EH (cell line): ENCODE measurements at regions not wholly inside any gene's neighbourhood (a gene's known extent, or its start where the extent isn't known, plus 50 kb on each side); places are given as distances from the start of the nearest gene placed in this dataset.
"Not testable (repeated sequence)": the region's sequence is repeated elsewhere in the genome, so short reads cannot be mapped to it uniquely, and the experiment has no call there.

Experiments
- DNase-seq: peaks from one replicate; pipeline ENCODE4 v3.0.0-alpha.2; 2015; ENCODE audit warnings: low read depth

DNA sequence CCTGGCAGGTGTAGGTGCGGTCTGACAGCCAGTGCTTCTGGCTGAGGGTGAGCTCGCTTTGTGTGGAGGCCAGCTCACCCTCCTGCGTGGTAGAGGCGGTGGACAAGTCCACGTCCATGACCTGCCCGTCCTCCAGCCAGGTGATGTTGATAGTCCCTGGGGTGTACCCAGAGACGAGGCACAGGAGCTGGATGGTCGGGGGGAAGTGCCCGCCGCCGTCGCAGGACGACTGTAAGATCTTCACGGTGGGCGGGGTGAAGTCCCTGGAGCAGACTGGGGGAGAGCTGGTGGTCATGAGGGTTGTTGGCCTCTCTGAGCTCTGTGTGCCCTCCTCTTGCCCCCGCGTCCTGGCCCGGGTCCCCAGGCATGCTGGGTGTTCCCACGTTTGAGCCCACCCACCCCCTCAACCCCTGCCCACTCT is 74.6 kb downstream of the TMEM121 start:
- no peak for DNase-seq

DNA sequence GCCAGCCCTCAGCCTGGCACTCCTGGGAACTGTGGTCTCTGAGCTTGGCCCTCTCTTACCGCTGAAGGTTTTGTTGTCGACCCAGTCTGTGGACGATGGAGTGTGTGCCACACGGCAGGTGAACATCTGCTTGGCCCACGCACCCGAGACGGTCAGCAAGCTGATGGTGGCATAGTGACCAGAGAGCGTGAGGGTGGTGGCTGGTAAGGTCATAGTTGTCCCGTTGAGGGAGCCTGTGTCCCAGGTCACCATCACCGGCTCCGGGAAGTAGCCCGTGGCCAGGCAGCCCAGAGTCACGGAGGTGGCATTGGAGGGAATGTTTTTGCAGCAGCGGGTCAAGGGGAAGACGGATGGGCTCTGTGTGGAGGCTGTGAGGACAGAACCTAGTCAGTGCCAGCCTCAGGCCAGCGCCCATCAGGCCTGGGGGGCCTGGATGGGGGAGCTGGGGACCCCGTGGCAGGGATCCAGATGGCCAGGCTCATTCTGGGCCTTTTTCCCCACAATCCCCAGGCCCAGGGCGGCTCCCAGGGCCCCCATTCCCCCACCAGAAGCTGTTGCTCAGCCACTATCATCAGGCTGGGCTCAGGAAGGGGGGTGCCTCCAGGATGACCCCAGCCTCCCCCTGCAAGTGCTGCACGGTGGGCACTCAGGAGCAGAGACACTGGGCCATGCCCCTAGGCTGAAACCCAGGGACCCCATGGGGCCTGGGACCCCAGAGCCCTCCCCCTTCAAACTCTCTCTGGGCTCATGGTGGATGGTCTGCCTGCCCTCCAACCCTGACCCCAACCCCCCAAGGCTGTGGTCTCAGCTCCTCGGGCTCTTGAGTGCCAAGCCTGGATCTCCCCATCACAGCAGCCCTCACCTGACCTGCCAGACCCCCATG is 75.2 kb downstream of the TMEM121 start:
- no peak for DNase-seq

DNA sequence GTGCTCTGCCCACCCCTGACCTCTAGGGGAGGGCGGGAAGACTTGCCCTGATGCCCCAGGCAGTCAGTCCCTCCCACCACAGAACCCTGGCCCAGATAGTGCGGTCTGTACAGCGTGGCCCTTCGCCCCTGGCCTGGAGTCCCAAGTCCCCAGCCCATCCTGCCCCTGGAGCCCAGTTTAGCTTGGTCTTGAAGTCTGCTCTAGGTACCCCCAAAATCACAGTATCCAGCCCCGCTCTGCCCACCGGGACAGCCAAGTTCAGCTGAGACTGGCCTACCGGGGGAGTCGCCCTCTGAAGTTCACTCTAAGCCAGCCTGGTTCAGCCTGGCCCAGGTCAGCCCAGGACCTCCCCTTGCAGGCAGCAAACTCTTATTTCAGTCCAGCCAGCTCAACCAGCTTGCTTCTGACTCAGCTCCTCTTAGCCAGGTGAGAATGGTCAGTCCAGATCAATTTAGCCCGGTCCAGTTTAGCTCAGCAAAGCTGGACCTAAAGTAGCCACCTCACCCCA is 75.9 kb downstream of the TMEM121 start:
- DNase-seq: no peak

DNA sequence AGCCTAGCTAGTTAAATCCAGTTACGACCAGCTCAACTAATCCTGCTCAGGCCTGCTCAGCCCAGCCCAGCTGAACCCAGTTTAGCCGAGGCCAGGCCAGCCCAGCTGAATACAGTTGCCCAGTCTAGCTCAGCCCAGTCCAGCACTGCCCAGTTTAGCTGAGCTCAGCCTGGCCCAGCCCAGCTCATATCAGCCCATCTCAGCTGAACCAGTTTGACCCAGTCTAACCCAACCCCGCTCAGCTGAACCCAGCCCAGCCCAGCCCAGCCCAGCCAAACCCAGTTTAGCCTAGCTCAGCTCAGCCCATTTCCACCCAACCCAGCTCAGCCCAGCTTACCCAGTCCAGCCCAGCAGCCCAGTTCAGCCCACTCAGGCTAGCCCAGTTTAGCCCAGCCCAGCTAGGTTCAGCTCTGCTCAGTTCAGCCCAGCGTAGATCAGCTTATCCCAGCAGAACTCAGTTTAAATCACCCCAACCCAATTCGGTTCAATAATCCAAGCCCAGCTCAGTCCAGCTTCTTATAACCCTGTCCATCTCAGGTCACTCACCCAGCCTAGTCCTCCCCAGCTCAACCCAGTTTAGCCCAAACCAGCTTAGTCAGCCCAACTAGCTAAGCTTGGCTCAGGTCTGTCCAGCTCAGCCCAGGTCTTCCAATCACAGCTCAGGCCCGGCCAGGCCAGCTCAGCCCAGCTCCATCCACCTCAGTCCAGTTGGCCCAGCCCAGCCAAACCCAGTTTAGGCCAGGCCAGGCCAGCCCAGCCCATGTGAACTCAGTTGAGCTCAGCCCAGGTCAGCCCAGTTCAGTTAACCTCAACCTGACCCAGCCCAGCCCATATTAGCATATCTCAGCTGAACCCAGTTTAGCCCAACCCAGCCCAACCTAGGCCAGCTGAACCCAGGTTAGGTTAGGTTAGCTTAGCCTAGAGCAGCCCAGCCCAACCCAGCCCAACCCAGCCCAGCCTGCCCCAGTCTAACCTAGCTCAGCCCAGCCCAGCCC is 76.7 kb downstream of the TMEM121 start:
- DNase-seq: no peak

DNA sequence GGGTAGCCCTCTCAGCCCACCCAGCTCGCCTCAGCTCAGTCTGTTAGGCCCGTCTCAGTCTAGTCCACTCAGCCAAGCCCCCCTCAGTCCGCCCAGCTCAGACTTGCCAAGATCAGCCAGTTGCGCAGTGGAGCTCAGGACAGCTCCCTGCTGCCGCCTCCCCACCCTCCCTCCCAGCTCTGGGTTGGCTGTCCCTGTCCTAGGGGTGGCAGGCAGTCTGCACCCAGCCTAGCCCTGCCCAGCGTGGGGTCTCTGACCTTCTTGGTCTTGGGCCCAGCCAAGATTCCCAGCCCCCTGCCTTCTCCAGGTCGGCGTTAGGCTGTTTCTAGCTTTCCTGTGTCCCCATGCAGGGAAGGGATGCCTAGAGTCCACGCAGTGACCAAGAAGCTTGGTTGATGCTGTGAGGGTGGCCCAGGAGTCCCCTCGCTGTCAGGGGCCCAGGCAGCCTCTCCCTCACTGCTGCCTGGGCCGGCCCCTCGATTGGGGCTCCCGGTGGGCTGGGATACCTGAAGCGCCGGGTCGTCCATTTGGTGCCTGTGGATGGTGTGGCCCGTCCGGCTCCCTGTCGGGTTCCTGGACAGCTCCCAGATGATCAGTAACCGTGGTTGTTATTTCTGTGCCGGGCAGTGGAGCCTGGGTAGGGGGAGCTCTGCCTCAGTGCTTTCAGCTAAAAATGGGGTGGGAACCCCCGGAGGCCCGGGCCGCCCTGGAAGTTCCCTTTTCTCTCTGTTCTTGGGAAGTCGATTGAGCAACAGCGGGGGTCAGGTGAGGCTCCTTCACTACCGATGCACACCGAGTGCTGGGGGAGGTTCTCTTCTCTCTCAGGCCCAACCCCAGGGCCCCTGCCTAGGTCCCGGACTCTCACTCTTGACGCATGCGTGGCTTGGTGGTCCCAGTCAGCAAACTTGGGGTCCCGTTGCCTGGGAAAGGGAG is 78.4 kb downstream of the TMEM121 start:
- DNase-seq: not testable (repeated sequence)

DNA sequence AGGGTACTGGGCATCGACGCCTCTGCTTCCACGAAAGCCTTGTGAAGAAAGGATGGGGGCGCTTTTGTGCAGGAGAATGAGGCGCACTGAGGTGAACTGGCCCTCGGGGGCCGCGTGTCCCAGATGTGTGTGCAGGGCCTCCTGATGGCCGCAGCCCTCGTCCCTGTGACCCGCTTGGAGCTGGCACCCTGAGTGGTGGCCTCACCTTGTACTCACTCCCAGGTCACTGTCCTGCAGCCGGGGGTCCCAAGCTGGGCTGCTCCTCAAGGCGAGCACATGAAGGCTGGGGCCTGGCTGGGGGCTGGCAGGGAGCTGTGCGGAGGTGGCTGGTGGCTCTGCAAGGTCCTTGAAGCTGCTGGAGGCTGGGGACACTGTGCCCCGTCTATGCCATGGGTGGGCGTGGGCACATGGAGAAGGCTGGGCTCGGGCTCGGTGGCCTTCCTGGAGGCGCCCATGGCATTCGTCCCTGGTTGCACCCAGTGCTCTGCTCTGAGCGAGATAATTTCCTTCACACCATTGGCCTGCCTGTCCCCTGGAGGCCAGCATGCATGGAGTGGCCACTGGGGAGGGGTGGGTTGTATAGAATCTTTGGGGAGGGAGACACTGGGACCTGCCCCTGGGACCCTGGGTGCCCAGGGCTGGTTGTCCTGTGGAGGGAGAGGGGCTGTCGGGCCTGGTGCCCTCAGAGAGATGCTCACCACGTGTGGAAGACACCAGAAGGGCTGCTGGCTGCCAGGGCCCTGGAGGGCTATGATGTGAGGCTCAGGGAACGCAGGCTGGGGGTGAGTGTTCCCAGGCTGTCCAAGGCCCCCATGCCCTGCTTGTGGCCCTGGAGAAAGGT is 79.3 kb downstream of the TMEM121 start:
- no peak for DNase-seq

DNA sequence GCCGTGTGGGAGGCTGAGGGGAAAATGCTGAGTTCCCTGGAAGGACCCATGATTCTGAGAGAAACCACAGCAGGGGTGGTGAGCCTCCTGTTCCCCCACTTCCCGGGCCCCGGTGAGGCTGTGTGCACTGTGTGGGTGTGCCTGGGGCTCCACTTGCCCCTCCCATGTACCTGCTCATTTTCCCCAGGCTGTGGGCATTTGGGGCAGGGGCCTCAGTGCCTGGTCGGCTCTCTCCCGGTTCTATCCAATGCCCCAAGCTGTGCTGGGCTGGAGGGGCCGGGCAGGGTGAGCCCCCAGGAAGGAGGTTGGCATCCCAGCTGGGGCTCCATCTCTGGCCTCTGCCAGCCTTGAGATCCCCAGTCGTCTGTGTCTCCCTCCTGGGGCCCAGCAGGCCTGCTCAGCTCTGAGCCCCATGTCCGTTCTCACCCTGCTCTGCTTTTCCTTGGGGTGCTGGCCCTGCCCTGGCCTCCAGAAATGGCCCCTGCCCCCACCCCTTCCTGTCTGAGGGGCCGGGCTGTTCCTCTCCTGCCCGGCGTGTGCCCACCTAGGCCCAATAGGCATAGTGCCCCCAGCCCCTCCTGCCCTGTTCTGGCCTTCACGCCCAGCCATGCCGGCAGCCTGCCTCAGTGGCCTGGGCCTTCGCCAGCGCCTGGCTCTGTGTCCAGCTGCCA is 80.1 kb downstream of the TMEM121 start:
- not testable (repeated sequence) for DNase-seq

DNA sequence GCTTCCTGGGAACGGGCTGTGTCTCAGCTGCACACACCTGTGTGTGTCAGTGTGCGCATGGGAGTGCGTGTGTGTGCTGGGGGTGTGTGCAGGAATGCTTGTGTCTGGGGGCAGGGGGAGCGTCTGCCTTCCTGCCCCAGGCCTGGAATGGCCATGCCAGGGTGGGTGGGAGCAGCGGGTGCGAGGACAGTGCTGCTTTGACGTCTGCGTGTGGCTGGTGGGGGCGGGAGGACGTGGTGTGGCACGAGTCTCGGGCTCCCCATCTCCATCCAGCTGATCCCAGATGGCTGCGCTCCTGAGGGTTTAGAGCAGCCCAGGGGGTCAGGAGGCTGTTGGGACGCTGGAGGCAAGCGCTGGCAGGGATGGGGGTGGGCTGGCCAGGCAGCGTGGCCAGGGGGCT is 80.6 kb downstream of the TMEM121 start:
- DNase-seq: not testable (repeated sequence)

DNA sequence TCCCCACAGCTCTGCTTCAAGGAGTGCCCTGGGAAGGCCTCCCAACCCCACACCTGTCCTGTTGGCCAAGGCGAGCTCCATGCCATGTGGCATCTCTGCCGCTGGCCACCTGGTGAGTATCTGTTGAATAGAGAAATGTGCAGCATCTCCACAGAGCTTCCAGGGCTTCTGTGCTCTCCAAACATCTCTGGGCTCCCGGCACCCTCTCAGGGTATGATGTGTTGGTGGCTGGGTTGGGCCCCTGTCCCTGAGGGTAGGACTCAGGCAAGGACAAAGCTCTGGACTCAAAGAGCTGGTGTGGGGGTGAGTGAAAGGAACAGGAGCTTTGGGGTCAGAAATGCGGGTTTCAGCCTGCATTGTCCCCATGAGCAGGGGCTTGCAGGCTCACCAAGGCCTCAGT is 88.6 kb downstream of the TMEM121 start:
- not testable (repeated sequence) for DNase-seq

DNA sequence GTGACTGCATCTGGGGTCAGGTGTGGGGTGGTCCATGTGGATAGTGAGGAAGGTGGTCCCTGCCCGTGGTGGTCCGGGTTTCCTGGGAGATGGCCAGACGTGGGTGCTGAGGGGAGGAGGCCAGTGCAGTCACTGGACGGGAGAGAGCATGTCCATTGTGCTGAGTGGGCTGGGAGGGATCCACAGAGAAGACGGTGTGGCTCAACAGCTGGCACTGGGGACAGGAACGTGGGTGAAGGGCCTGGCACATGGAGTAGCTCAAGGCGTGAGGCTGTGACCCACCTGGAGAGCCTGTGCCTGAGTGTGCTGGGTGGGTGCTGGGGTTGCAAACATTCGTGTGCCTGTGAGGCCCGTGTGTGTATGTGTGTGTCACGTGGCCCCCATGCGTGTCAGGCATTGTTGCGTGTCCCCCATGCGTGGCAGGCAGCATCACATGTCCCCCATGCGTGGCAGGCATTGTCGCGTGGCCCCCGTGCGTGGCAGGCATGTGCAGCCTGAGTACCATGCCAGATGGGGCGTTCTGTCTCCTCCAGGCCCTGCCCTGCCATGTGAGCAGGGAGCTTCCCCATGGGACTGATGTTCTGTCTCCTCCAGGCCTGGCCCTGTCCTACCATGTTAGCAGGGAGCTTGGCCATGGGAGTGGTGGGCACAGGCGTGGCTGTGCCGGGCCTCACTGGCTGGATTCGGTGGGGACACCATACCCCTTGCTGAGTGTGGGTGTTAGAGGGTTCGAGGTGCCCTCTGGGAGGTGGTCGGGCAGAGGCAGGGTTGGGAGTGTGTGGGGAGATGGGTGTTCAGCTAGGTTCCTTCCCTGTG is 89.8 kb downstream of the TMEM121 start:
- not testable (repeated sequence) for DNase-seq

DNA sequence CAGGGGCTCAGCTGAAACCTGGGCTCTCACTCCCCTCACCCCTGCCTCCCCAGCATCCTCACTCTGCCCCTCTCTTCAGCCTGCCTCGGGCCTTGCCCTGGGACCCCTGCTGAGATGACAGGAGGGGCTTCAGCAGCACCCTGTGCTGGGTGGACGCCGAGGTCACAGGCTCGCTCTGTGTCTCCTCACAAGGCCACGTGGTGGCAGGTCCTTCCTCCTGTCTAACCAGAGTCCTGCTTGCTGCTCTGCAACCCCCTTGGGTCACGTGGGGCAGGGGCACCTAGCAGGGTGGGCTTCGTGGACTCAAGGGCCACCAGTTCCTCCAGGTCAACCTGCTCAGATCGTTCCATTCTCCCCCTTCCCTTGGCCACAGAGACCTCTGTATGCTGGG is 90.4 kb downstream of the TMEM121 start:
- DNase-seq: no peak

DNA sequence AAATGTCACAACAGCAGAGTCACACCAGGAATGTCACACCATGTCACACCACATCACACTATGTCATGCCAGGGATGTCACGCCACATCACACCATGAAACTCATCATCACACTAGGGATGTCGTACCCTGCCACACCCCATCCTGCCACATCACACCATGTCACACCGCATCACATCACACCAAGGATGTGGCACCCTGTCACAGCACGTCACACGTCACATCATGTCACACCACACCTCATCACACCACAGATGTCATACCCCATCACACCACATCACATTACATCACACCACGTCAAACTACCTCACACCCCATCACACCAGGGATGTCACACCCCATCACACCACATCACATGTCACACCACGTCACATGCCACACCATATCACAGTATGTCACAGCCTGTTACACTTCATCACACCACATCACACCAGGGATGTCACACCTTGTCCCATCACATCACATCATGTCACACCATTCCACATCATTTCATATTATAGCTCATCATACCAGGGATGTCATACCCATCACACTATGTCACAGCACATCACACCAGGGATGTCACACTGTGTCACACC is 90.9 kb downstream of the TMEM121 start:
- DNase-seq: no peak

DNA sequence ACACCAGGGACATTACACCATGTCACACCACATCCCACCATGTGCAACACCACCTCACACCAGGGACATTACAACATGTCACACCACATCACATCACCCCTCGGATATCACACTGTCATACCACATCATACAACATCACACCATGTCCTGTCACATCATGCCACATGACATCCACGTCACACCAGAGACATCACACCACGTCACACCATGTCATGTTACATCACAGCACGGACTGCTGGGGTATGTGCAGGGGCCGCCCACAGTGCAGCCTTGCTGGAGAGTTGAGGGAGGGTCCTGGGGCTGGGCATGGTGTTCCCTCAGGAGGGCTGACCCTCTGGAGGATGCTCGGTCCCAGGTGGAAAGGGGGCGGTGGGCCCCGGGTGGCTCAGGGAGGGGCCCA is 91.4 kb downstream of the TMEM121 start:
- DNase-seq: not testable (repeated sequence)

DNA sequence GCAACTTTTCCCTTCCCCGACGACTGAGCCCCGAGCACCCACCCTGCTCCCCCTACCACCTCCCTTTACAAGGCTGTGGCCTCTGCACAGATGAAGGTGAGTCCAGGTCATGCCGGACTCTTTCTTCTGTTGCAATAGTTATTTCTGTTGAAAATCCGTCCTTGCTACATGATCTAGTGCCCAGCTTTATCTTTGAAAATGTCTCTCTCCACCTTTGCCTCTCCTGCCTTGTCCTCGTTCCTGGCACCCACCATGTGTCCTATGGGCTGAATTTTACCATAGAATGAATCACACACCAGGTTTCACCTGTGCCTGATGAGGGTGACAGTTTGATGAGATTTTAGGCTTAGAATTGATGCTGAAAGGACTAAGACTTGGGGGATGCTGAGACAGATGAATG is 92.9 kb downstream of the TMEM121 start:
- DNase-seq: not testable (repeated sequence)

DNA sequence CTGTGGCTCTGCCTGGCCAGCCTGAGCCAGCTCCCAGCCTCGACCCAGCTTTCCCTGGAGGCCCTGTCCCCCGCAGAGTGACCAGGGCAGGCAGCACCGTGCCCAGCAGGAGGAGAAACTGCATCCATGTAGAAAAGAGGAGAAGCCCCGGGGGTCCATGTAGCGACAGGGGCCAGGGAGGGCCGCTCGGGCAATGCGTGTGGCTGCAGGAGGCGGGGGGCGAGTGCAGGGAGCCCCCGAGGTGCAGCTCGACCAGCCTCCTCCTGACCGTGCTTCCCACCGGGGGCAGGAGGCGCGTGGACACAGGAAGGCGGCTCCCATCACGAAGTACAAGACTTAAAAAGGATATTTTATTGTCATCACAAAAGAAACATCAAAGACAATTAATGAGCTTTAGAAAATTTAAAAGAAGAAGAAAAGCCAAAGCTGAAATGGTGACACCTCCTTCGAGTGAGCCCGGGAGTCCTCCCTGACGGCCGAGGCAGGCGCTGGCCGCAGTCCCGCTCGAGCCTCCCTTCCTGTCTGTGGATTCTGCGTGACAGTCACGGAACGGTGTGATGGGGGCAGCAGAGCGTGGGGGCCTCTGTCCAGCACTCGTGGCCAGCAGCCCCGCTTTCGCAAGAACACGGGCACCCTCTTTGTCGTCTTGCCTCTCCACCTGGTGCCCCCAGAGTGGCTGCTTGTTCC is 93.9 kb downstream of the TMEM121 start:
- DNase-seq: not testable (repeated sequence)

DNA sequence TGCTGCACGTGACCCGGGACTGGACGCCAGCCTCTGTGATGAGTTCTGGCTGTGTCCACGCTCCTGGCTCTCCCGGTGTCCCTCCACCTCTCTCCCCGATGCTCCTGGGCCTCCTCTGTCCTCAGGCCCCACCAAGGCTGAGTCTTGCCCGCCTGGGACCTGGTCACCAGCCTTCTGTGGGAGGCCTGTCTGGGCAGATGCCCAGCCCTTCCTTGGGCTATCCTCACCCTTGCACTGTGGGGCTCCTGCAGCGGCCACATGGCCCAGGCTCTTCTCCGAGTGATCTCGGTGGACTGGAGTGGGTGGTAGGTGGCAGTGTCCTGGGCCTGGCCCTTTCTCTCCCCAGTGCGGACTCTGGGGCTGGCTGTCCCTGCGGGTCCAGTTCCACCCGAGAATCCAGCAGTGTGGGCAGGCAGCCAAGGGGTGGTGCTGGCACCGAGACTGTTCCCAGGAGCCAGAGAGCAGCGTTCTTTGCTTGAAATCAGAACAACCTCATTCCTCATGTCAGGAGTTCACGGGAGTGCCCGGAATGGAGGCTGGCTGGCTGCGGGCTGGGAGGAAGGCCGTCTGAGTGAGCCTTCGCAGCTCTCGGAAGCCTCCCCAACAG is 94.6 kb downstream of the TMEM121 start:
- not testable (repeated sequence) for DNase-seq

DNA sequence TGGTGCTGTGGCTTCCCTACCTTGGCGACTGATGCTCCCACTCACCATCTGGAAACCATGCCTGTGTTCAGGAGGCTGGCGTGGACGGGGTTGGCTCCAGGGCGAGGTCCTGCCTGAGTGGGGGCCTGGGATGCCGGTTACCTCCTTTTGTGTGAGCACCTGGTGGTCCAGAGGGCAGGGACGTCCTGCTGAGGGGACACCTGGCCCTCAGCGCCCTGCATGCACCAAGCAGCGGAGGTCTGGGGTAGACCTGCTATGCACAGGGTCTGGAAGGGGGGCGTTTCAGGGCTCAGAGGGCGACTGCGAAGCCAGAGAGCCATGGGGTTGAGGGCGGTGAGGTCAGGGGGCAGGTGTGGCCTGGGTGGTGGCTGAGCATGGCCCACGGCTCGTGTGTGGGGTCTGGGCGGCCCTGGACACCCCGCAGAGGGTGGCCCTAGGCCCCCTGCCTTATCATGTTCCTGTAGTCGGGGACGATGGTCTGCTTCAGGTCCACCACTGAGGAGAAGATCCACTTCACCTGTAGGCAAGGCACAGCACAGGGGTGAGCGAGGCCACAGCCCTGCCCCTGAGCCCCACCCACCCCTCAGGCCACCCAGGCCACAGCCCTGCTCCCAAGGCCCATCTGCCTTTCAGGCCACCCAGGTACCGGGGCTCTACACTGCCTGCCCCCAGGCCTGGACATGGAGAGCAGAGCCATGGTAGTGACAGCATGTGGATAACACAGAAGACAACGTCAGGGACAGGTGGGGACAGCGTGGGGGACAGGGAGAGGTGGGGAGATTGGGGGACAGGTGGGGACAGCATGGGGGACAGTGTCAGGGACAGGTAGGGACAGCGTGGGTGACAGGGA is 95.3 kb downstream of the TMEM121 start:
- not testable (repeated sequence) for DNase-seq
